Middle frontal gyrus (tissue), 1 donor: ENCODE measurements at regions not wholly inside any gene's neighbourhood (a gene's known extent, or its start where the extent isn't known, plus 50 kb on each side); places are given as distances from the start of the nearest gene placed in this dataset.
"Not testable (repeated sequence)": the region's sequence is repeated elsewhere in the genome, so short reads cannot be mapped to it uniquely, and the experiment has no call there.

Experiments used
- DNase-seq: peaks from one replicate; pipeline ENCODE4 v3.0.0-alpha.2; 2015; ENCODE audit warnings: low spot score; ENCODE audit errors: extremely low spot score

DNA sequence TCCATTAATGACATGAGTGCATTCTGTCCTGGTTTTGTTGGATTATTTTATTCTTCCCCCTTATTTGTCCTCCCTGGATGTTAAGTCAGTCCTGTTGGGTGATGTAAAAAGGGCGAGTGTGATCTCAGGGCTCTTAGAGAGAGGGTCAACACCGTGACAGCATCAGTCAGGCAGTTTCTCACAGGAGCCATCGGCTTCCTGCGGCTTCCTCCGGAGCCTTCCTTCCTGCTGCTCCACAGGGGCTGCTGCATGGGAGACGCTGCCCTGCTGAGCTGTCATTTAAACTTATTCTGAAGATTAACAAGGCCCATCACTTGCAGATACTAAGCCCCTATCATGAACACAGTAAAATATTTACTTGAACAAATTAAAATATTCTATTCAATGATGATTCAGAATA is 211.3 kb downstream of the SPATA31A1 start:
- not testable (repeated sequence) for DNase-seq

DNA sequence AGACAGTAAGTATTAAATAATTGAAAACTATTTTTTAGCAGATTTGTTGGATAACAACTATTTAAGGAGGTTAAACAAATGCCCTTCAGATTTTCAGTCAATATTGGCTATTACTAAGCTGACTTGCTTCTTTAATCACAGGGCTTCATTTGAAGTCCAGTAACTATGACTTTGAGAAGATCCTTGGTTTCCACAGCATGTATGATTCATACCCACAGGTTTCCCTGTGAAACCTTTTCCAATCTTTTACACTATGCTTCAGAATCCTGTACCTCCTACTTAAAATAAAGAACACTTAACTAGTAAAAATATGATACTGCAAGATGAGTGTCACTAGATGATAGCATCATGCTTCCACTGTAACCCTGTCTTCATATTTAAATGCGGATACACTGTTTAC is 211.9 kb downstream of the SPATA31A1 start:
- not testable (repeated sequence) for DNase-seq

DNA sequence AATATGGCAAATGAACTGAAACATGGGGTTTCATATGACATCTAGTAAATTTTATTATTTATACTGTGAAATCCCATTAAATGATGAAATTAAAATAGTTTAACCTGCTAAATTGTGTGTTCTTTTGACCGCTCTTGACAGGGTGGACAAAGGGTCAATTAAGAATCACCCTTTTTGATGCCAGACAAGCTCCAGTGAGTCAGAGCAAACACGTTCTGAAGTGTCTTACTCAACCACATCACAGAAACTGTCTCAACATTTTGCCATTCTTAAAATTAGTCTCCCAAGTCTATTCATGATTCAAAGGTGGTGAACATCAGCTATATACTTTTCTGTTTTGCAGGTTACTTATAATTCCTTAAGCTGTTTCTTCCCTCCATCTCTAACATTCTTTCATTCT is 213.4 kb downstream of the SPATA31A1 start:
- DNase-seq, result not testable (repeated sequence)

DNA sequence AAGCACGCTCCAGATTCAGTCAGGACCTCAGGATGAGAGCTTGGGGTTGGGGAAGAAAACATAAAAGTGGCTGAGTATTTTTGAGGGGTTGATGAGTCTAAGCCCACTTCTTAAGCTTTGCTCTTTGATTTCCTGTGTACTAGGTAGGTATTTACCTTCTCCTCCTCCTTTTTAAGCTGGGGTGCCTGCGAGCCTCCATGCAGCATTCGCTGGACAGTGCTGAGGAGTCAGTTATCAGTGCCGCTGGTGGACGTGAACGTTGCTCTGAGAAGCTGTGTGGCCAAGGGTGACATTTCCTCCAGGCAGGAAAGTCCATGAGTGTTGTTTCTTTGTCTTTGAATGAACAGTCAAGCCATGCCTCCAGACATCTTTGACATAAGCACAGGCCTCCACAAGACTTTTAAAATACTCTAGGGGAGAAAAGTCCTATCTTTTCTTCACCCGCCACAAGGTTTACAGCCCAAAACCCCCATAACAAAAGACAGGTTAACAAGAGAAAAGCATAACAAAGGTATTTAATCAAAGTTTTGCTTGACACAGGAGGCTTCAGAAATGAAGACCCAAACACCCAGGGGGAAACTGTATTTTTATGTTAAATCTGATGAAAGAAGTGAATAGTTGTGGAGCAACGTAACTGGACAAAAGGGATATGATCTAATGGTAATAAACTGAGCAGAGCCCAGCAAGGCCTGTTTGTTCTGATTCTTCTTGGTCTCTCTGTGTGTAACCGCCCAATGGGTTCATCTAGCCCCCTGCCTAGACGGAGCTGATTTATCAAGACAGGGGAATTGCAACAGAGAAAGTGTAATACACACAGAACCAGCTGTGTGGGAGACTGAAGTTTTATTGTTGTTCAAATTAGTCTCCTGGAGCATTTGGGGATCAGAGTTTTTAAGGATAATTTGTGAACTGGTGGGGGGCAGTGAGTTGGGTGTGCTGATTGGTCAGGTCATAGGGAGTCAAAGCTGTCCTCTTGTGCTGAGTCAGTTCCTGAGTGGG is 217.9 kb downstream of the SPATA31A1 start:
- DNase-seq, result not testable (repeated sequence)

DNA sequence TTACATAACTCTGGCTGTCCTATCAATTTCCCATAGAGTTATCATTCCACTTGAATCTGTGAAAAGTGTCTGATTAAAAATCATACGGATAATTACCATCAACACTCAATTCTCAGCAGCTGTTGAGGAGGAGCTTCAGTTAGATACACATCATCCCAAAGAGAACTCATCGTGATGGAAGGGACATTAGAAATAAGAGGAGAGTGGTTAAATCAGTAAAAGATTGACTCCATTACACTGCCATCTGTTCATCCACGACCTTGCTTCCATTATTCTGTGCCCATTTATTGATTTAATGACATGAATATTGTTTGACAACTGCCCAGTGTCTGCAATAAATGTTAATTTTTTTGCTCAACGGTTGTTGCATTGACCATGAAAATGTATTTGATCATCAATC is 223.5 kb downstream of the SPATA31A1 start:
- not testable (repeated sequence) for DNase-seq

DNA sequence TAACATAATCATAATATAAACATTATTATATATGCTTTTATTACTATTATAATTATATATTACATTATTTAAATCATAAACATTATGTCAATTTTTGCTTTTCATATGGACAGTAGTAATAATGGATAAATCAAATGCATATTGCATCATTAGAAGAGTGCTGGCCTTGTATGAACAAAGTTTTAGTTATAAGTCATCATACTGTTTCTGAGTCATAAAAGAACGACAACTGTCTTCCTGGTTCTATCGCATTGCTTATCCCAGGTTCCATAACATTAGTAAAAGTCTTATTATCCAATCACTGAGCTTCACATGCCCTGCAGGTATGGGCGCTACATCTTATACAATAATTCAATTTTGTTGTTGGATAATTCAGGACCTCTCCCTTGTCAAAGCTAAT is 225.8 kb downstream of the SPATA31A1 start:
- DNase-seq, result not testable (repeated sequence)

DNA sequence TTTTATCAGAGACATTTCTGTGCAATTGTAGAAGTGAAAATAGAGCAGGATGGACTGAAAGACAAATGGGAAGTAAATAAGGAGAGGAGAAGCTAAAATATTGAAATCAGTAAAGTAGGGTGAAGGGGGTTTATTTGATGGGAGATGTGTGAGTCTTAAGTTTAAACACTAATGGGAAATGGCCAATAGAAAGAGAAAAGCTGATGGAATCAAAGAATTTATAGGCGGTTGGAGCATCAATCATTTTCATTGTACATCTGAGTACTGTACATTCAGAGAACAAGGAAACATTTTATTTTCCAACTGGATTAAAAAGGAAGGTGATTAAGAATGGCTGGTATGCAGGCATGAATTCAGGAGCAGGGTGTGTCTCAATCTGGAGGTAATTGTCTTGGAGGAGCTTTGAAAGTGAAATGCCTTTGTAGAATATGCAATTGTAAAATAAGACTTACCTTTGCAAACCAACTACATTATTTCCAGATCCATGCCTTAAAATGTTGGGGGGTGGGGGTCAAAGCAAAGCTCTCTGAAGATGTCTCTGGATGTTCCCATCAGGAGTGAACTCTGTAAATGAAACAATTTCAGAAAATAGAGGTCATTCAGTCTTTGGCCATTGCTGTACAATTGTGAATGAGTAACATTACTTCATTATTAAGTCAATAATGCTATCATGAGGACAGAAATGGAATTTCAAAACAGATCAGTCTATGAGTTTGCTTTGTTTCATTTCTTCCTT is 227.4 kb downstream of the SPATA31A1 start:
- DNase-seq, result not testable (repeated sequence)

DNA sequence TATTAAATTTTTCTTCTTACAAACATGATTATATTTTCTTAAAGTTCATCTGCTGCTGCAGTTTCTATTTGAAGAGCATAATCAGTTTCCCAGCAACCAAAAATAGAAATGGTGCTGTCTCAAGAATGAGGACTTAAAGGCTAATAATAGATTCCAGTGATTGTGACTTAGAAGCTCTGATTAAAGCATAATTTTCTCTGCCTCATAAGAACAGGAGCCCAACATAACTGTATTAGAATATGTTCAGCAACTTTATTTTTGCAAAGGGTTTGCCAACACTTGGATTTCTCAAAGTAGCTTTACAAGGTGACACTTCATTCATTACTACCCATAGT is 227.9 kb downstream of the SPATA31A1 start:
- not testable (repeated sequence) for DNase-seq

DNA sequence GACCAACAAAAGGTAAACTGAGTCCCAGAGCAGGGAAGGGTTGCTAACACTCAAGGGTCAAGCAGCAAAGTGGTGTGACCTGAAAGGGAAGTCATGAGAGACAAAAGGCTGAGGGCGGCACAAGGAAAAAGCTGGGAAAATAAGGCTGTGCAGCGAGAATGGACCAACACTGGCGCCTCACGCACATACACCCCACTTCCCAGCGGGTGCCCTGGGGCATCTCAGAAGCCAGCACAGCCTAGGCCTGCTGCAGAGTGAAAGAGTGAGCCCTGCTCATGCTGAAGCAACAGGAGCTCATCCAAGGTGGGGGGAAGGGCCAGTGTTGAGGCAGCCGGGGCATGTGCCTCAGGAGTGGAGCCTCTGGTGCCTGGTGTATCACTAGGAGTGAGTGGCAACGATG is 229.8 kb downstream of the SPATA31A1 start:
- DNase-seq, result not testable (repeated sequence)

DNA sequence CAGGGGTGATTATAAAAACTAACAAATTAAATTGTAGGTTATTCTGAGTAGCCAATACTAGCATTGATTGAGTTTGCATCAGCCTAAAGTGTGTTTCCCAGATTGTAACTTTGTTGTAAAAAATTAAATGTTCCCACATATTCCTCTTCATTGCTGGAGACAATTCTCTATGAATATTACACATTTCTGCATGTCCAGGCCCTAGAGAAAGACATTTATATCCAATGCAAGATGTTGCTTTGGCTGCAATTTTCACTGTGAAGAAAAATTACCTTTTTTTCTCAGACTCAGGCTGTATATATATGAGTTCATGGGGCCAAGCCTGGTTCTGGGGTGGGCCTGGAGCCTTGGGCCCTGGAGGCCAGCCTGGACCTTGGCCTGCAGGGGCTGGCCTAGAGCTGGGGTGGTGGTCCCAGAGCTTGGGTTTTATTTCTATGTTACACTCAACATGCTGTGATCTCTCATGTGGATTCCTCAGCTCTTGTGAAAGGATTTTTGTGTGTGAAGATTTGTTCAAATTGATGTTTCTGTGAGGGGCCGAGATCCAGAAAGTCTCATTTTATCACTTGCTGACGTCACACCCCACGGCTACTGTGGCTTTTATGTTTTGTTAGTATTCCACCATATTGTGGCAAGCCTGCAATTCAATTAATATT is 232.5 kb downstream of the SPATA31A1 start:
- no peak for DNase-seq

DNA sequence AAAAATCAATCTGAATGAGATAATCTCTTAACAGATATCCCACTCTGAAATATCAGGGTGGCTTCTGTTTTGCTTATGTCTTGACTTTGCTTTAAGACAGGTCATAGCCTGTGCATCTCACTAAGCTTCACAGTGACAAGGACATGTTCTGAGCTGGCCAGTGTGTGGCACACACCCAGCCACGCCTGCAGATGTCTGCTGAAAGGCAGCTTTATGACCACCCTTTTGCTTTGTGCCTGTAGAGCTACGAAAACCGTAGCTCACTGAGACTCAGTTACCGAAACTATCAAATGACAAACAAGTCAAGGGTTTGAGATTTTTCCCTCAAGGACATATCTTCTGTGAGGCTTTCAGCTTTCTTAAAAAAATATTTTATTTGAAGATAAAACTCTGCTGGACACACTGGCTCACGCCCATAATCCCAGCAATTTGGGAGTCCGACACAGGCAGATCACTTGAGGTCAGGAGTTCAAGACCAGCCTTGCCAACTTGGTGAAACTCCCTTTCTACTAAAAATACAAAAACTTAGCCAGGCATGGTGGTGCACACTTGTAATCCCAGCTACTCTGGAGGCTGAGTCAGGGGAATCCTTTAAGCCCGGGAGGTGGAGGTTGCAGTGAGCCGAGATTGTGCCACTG is 233.2 kb downstream of the SPATA31A1 start:
- no peak for DNase-seq

DNA sequence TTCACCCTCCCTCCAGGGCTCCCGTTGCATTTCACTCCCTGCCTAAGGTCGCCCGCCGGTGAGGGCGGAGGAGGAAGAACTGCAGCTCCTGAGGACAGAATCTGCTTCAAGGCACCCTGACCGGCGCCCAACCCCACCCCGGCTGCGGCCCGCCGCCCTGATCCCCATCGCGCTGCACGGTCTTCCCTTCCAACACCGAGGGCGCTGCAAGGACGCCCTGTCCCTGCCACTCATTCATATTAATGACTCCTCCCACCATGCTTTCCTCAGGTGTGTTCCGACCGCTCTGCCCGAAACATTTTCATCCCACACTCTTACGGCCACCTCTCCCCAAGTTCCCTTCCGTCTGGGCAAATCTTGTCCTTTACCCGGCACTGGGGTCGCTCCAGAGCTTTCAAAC is 248.6 kb downstream of the SPATA31A1 start:
- DNase-seq, result not testable (repeated sequence)

DNA sequence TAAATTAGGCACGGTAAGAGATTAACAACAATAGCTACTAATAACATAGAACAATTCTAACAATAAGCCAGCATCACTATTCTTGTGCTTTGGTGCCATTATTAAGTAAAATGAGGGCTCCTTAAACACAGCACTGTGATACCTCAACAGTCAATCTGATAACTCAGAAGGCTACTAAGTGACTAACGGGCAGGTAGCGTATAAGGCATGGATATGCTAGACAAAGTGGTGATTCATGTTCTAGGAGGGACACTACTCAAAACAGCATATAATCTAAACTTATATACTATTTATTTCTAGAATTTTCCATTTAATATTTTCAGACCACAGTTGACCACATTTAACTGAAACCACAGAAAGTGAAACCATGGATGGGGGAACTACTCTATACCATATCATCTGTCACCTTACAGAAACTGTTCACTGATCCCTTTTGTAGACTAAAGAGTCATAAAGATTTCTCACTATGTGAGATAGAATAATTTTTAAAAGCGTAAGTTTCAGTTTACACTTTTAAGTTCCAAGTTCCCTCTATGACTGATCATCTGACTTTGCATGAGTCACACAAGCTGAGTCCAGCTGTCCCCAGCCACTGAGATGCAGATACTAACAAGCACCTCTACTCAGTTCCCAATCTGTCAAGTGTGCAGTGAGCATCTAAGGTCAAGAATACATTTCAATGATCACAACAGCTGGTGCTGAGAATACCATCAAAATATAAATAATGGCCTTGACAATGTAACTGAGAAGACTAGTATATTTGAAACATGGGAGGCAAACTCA is 256.2 kb downstream of the SPATA31A1 start:
- not testable (repeated sequence) for DNase-seq

DNA sequence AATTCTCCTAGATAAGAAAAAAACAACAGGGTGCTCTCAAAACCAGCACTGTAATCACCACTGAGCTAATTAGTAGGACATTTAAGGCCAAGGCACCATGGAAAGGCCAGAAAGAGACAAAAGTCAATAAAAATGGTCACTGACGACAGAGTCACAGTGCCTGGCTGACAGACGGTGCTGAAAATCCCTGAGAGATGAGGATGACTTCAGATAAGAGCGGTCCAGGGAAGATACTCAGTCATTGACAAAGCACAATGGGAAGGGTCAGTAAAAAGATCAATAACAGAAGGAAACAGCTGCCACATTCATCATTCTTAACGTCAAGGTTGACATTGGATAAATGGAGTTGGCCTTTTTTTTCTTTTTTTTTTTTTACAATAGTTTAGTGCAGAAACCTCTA is 261.0 kb downstream of the SPATA31A1 start:
- DNase-seq, result not testable (repeated sequence)

DNA sequence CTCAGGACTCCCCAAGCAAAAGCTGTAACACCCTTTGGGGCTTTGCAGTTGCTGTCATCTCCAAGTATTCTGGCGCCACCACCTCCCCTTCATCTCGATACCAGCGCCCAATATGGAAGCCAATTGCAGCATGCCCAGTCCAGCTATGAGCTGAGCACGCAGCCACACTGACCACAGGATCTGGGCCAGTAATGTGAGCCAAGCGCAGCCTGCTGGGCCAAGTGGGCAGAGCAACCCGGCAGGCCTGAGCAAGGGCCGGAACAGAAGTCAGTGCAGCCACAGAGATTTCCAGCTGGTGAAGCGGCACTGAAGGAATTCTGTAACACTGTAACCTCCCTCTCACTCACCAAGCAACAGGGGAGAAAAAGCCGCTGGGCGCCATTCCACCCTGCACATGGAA is 268.6 kb downstream of the SPATA31A1 start:
- DNase-seq, result not testable (repeated sequence)

DNA sequence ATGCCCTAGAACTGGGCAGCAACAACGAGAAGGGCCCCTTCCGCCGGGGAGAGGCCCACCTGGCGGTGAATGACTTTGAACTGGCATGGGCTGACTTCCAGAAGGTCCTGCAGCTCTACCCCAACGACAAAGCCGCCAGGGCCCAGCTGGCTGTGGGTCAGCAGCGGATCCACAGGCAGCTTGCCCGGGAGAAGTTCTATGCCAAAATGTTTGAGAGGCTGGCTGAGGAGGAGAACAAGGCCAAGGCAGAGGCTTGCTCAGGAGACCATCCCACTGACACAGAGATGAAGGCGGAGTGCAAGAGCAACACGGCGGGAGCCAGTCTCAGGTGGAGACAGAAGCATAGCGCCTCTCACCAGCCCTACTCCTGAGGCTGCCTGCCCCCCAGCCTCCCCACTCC is 276.6 kb downstream of the SPATA31A1 start:
- not testable (repeated sequence) for DNase-seq

DNA sequence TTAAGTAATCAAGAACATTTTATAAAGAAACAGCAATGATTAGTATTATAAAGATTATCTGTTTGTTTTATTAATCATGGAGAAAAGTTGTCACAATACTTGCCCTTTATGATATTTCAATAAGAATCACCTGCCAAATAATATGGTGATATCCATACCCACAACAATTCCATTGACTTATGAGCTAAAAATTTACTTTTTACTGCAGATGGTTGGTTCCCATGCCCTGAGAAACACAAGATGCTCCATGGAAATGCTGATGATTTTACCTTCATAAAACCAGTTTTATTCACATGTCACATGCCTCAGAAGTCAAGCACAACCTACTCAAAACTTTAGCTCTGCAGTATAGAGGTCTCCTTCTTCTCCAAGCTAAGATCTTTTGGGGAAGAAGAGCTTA is 293.6 kb downstream of the SPATA31A1 start:
- not testable (repeated sequence) for DNase-seq

DNA sequence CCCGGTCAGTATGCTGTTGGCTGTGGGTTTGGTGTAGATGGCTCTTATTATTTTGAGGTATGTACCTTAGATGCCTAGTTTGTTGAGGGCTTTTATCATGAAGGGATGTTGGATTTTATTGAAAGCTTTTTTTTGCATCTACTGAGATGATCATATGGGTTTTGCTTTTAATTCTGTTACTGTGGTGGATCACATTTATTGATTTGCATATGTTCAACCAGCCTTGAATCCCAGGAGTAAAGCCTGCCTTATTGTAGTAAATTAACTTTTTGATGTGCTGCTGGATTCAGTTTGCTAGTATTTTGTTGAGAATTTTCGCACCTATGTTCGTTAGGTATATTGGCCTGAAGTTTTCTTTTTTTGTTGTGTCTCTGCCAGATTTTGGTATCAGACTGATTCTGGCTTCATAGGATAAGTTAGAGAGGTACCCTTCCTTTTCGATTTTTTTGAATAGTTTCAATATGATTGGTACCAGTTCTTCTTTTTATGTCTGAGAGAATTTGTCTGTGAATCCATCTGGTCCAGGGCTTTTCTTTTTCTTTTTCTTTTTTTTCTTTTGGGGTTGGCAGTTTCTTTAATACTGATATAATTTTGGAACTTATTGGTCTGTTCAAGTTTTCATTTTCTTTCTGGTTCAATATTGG is 301.6 kb downstream of the SPATA31A1 start:
- DNase-seq, result not testable (repeated sequence)

DNA sequence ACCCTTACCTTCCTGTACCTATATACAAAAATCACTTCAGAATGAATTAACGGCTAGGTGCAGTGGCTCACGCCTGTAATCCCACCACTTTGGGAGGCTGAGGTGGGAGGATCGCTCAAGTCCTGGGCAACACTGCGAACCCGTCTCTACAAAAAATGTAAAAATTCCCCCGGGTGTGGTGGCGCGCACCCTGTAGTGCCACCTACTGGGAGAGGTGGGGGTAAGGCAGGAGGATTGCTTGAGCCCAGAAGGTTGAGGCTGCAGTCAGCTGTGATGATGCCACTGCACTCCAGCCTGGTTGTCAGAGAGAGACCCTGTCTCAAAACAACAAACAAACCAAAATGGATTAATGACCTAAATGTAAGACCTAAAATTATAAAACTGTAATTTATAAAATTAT is 307.6 kb downstream of the SPATA31A1 start:
- DNase-seq, result not testable (repeated sequence)

DNA sequence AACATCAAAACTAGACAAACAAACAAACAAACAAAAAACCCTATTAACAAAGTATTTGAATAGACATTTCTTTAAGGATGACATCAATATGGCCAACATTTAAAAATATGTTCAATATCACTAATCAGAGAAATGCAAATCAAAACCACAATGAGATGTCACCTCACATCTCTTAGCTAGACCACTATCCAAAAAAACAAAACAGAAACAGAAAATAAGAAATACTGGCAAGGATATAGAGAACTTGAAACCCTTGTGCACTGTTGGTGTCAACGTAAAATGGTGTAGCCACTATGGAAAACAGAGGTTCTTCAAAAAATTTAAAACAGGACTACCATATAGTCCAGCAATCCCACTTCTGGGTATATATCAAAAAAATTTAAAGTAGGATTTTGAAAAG is 308.2 kb downstream of the SPATA31A1 start:
- DNase-seq, result not testable (repeated sequence)
